HG03095 (cell line): ENCODE measurements at regions not wholly inside any gene's neighbourhood (a gene's known extent, or its start where the extent isn't known, plus 50 kb on each side); places are given as distances from the start of the nearest gene placed in this dataset.

Source experiments
- ATAC-seq: cut with Tn5 transposase; IDR thresholded peaks from one replicate; pipeline ENCODE4 v1.9.1; 2021; ENCODE audit warnings: moderate library complexity; ENCODE audit not compliant: unreplicated experiment

GRCh38 chr12:66066137-66066928 is 64.2 kb downstream of the LLPH start:
- peak; percentile 64 for ATAC-seq

GRCh38 chr12:66065641-66066136 is 64.9 kb downstream of the LLPH start:
- no peak for ATAC-seq

GRCh38 chr12:66065150-66065549 is 65.4 kb downstream of the LLPH start:
- ATAC-seq, result no peak

- ATAC-seq, result no peak
These were observed 66.6 kb downstream of the LLPH start for GRCh38 chr12:66063916-66064315.

GRCh38 chr12:66062290-66062625 is 68.3 kb downstream of the LLPH start:
- ATAC-seq, result no peak

- no peak for ATAC-seq
These were observed 68.8 kb downstream of the LLPH start for GRCh38 chr12:66061557-66062289.

- ATAC-seq, result no peak
These were observed 69.5 kb downstream of the LLPH start for GRCh38 chr12:66061076-66061475.

GRCh38 chr12:66060163-66060907 is 70.2 kb downstream of the LLPH start:
- ATAC-seq, result no peak

- no peak for ATAC-seq
These were observed 70.9 kb downstream of the LLPH start for GRCh38 chr12:66059666-66060065.

GRCh38 chr12:66058554-66058953 is 72.0 kb downstream of the LLPH start:
- ATAC-seq, result no peak

- peak; percentile 86 for ATAC-seq
These were observed 74.7 kb downstream of the LLPH start for GRCh38 chr12:66055837-66056319.

- ATAC-seq, result no peak
These were observed 77.4 kb downstream of the LLPH start for GRCh38 chr12:66052988-66053615.

GRCh38 chr12:66051361-66051760 is 79.2 kb downstream of the LLPH start:
- no peak for ATAC-seq

- no peak for ATAC-seq
These were observed 79.9 kb downstream of the LLPH start for GRCh38 chr12:66050610-66051009.

- ATAC-seq, result no peak
These were observed 80.3 kb downstream of the LLPH start for GRCh38 chr12:66050283-66050576.

GRCh38 chr12:66049538-66050282 is 80.8 kb downstream of the LLPH start:
- ATAC-seq, result no peak

- no peak for ATAC-seq
These were observed 81.6 kb downstream of the LLPH start for GRCh38 chr12:66048835-66049537.

- no peak for ATAC-seq
These were observed 82.2 kb downstream of the LLPH start for GRCh38 chr12:66048218-66048834.

GRCh38 chr12:66047411-66048021 is 83.0 kb downstream of the LLPH start:
- ATAC-seq, result peak; percentile 89
